ENCODE measurements at regions not wholly inside any gene's neighbourhood (a gene's known extent, or its start where the extent isn't known, plus 50 kb on each side); places are given as distances from the start of the nearest gene placed in this dataset.

- TF ChIP-seq EP300 (conservative IDR thresholded peaks at IDR 0.05; ENCODE audit: poor library complexity, severe bottlenecking): no peak
- no peak for TF ChIP-seq POLR2AphosphoS5 (IDR thresholded peaks at IDR 0.05)
- H3K27ac ChIP-seq (ENCODE audit: low read length): no peak overlapping the region
- no peaks in the 10 kb centered on the region for H3K9me3 ChIP-seq (ENCODE audit: low read length)
- no peaks in the 10 kb centered on the region for H3K79me2 ChIP-seq (replicated peaks; ENCODE audit: insufficient read depth, low read length)
- H3K9me2 ChIP-seq (ENCODE audit: insufficient read depth, low read length): no peaks in the 10 kb centered on the region
- no peak overlapping the region for H2AFZ ChIP-seq (ENCODE audit: low read depth, low read length)
- no peak overlapping the region for H3K4me2 ChIP-seq (ENCODE audit: low read length)
- no peaks in the 10 kb centered on the region for H4K20me1 ChIP-seq (ENCODE audit: insufficient read depth)
- no peak overlapping the region for H3K4me3 ChIP-seq (ENCODE audit: low read length)
- H3K27me3 ChIP-seq (ENCODE audit: insufficient read depth, low read depth, low read length): no peaks in the 10 kb centered on the region
- no peak overlapping the region for H3K9ac ChIP-seq (ENCODE audit: low read length)
- no peaks in the 10 kb centered on the region for H3K36me3 ChIP-seq (ENCODE audit: insufficient read depth, low read length)
- no peaks in the 10 kb centered on the region for H3F3A ChIP-seq (ENCODE audit: insufficient read depth, low read length, poor library complexity, severe bottlenecking)
Measured at GRCh38 chr3:189490749-189491148, 140.4 kb upstream of the TP63 start.

DNA sequence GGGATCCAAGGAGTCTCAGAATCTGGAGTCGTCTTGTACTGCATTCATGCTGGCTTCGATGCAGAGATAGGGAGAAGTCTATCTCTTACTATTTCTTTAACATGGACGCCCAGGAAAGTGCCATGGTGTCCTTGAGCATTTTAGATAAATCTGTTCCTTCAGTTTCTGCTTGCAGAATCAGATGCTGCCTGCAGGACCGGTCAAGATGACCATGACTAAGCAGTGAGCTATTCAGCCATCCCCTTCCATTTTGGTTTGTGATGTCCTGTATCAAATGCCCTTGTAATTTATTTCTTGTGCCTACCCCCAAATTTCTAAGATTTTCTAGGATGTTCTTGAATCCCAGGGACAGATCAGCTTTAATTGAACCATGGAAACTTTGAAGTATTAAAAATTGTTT lies 139.4 kb upstream of the TP63 start:
- Histone ChIP-seq H4K20me1 (ENCODE audit: insufficient read depth) (no peaks in the 10 kb centered on the region), H3K27me3 (ENCODE audit: insufficient read depth, low read depth, low read length) (no peaks in the 10 kb centered on the region), H3K27ac (ENCODE audit: low read length) (no peak overlapping the region), H3F3A (ENCODE audit: insufficient read depth, low read length, poor library complexity, severe bottlenecking) (no peaks in the 10 kb centered on the region), H3K9me2 (ENCODE audit: insufficient read depth, low read length) (no peaks in the 10 kb centered on the region), H3K9ac (ENCODE audit: low read length) (no peak overlapping the region), H3K4me3 (ENCODE audit: low read length) (no peak overlapping the region), H3K79me2 (replicated peaks; ENCODE audit: insufficient read depth, low read length) (no peaks in the 10 kb centered on the region), H3K4me2 (ENCODE audit: low read length) (no peak overlapping the region), H2AFZ (ENCODE audit: low read depth, low read length) (no peak overlapping the region), H3K9me3 (ENCODE audit: low read length) (no peaks in the 10 kb centered on the region), H3K36me3 (ENCODE audit: insufficient read depth, low read length) (no peaks in the 10 kb centered on the region)
- TF ChIP-seq TAF1 (IDR thresholded peaks at IDR 0.05; ENCODE audit: low read depth) (no peak), SMC3 (conservative IDR thresholded peaks at IDR 0.05; ENCODE audit: poor library complexity) (no peak), RAD21 (conservative IDR thresholded peaks at IDR 0.05) (no peak), EZH2 (IDR thresholded peaks at IDR 0.05; ENCODE audit: borderline replicate concordance, insufficient read depth, low read length, poor library complexity, severe bottlenecking) (no peak), MXI1 (conservative IDR thresholded peaks at IDR 0.05; ENCODE audit: poor library complexity, severe bottlenecking) (no peak)
- TF ChIP-seq, protein P1, sequence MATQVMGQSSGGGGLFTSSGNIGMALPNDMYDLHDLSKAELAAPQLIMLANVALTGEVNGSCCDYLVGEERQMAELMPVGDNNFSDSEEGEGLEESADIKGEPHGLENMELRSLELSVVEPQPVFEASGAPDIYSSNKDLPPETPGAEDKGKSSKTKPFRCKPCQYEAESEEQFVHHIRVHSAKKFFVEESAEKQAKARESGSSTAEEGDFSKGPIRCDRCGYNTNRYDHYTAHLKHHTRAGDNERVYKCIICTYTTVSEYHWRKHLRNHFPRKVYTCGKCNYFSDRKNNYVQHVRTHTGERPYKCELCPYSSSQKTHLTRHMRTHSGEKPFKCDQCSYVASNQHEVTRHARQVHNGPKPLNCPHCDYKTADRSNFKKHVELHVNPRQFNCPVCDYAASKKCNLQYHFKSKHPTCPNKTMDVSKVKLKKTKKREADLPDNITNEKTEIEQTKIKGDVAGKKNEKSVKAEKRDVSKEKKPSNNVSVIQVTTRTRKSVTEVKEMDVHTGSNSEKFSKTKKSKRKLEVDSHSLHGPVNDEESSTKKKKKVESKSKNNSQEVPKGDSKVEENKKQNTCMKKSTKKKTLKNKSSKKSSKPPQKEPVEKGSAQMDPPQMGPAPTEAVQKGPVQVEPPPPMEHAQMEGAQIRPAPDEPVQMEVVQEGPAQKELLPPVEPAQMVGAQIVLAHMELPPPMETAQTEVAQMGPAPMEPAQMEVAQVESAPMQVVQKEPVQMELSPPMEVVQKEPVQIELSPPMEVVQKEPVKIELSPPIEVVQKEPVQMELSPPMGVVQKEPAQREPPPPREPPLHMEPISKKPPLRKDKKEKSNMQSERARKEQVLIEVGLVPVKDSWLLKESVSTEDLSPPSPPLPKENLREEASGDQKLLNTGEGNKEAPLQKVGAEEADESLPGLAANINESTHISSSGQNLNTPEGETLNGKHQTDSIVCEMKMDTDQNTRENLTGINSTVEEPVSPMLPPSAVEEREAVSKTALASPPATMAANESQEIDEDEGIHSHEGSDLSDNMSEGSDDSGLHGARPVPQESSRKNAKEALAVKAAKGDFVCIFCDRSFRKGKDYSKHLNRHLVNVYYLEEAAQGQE (IDR thresholded peaks at IDR 0.05; ENCODE audit: borderline replicate concordance): no peak

DNA sequence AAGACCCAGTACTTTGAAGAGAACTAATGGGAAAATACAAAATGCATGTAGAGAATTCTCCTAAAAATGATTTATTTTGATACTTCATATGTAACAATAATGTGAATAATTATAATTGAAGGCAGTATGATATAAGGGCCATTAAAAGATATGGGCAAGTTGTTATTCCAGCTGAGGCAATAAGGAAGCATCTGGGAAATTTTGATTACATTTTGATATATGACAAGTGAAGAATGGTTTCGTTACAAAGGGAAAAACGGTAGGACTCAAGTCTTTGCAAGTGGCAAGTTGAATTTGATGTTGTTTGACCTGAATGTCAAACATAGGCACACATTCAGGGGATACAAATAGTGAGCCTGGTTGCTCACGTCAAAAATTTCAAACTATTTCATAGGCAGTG lies 137.9 kb upstream of the TP63 start:
- no peak overlapping the region for H2AFZ ChIP-seq (ENCODE audit: low read depth, low read length)
- H3K4me3 ChIP-seq (ENCODE audit: low read length): no peak overlapping the region
- no peak for TF ChIP-seq RAD21 (conservative IDR thresholded peaks at IDR 0.05)
- TF ChIP-seq, protein P2, sequence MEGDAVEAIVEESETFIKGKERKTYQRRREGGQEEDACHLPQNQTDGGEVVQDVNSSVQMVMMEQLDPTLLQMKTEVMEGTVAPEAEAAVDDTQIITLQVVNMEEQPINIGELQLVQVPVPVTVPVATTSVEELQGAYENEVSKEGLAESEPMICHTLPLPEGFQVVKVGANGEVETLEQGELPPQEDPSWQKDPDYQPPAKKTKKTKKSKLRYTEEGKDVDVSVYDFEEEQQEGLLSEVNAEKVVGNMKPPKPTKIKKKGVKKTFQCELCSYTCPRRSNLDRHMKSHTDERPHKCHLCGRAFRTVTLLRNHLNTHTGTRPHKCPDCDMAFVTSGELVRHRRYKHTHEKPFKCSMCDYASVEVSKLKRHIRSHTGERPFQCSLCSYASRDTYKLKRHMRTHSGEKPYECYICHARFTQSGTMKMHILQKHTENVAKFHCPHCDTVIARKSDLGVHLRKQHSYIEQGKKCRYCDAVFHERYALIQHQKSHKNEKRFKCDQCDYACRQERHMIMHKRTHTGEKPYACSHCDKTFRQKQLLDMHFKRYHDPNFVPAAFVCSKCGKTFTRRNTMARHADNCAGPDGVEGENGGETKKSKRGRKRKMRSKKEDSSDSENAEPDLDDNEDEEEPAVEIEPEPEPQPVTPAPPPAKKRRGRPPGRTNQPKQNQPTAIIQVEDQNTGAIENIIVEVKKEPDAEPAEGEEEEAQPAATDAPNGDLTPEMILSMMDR (IDR thresholded peaks at IDR 0.05; ENCODE audit: poor library complexity, severe bottlenecking): no peak
- TF ChIP-seq EP300 (conservative IDR thresholded peaks at IDR 0.05; ENCODE audit: poor library complexity, severe bottlenecking): no peak
- no peak for TF ChIP-seq POLR2AphosphoS5 (IDR thresholded peaks at IDR 0.05)
- TF ChIP-seq SMC3 (conservative IDR thresholded peaks at IDR 0.05; ENCODE audit: poor library complexity): no peak
- no peak for TF ChIP-seq EZH2 (IDR thresholded peaks at IDR 0.05; ENCODE audit: borderline replicate concordance, insufficient read depth, low read length, poor library complexity, severe bottlenecking)
- TF ChIP-seq MXI1 (conservative IDR thresholded peaks at IDR 0.05; ENCODE audit: poor library complexity, severe bottlenecking): no peak
- TF ChIP-seq, protein P1 (IDR thresholded peaks at IDR 0.05; ENCODE audit: borderline replicate concordance): no peak
- TF ChIP-seq TAF1 (IDR thresholded peaks at IDR 0.05; ENCODE audit: low read depth): no peak
- H3K4me2 ChIP-seq (ENCODE audit: low read length): no peak overlapping the region
- no peaks in the 10 kb centered on the region for H3F3A ChIP-seq (ENCODE audit: insufficient read depth, low read length, poor library complexity, severe bottlenecking)
- no peaks in the 10 kb centered on the region for H3K27me3 ChIP-seq (ENCODE audit: insufficient read depth, low read depth, low read length)
- no peak overlapping the region for H3K27ac ChIP-seq (ENCODE audit: low read length)
- H3K36me3 ChIP-seq (ENCODE audit: insufficient read depth, low read length): no peaks in the 10 kb centered on the region
- H4K20me1 ChIP-seq (ENCODE audit: insufficient read depth): no peaks in the 10 kb centered on the region
- H3K9me3 ChIP-seq (ENCODE audit: low read length): no peaks in the 10 kb centered on the region
- H3K79me2 ChIP-seq (replicated peaks; ENCODE audit: insufficient read depth, low read length): no peaks in the 10 kb centered on the region
- no peak overlapping the region for H3K9ac ChIP-seq (ENCODE audit: low read length)
- no peaks in the 10 kb centered on the region for H3K9me2 ChIP-seq (ENCODE audit: insufficient read depth, low read length)
